H9 (cell line): ENCODE measurements at regions not wholly inside any gene's neighbourhood (a gene's known extent, or its start where the extent isn't known, plus 50 kb on each side); places are given as distances from the start of the nearest gene placed in this dataset.

Source experiments
- DNase-seq: peaks from one replicate; pipeline ENCODE4 v3.0.0-alpha.2; 2017
- H2AFZ ChIP-seq: one replicate; pipeline ENCODE4 v1.6.1; 2013; ENCODE audit warnings: mild to moderate bottlenecking, low read length, control low read depth, moderate library complexity
- H2AK5ac ChIP-seq: 2 replicates; pipeline ENCODE4 v1.6.1; 2013; ENCODE audit warnings: low read length, control low read depth, mixed read lengths; ENCODE audit not compliant: insufficient read length
- H2BK120ac ChIP-seq: one replicate; pipeline ENCODE4 v1.6.1; 2013; ENCODE audit warnings: low read depth, mild to moderate bottlenecking, low read length, control low read depth, inconsistent platforms; ENCODE audit not compliant: poor library complexity, severe bottlenecking
- H2BK12ac ChIP-seq: 2 replicates; pipeline ENCODE4 v1.6.1; 2013; ENCODE audit warnings: low read length, control low read depth, mixed read lengths, low read depth; ENCODE audit not compliant: insufficient read length
- H2BK15ac ChIP-seq: 2 replicates; pipeline ENCODE4 v1.6.1; 2013; ENCODE audit warnings: low read depth, low read length, control low read depth
- H2BK20ac ChIP-seq: one replicate; pipeline ENCODE4 v1.6.1; 2013; ENCODE audit warnings: low read depth, mild to moderate bottlenecking, low read length, control low read depth, inconsistent platforms; ENCODE audit not compliant: poor library complexity, severe bottlenecking
- H2BK5ac ChIP-seq: 2 replicates; pipeline ENCODE4 v1.6.1; 2013; ENCODE audit warnings: low read length, control low read depth, mixed read lengths; ENCODE audit not compliant: insufficient read length
- H3K14ac ChIP-seq: 2 replicates; pipeline ENCODE4 v1.6.1; 2013; ENCODE audit warnings: low read length, control low read depth; ENCODE audit not compliant: insufficient read depth
- H3K18ac ChIP-seq: 2 replicates; pipeline ENCODE4 v1.6.1; 2013; ENCODE audit warnings: low read depth, mild to moderate bottlenecking, mixed read lengths, low read length, control low read depth; ENCODE audit not compliant: insufficient read length
- H3K23ac ChIP-seq: 2 replicates; pipeline ENCODE4 v1.6.1; 2013; ENCODE audit warnings: low read length, control low read depth, mixed read lengths, low read depth; ENCODE audit not compliant: insufficient read length
- H3K23me2 ChIP-seq: 2 replicates; pipeline ENCODE4 v1.6.1; 2013; ENCODE audit warnings: low read depth, mild to moderate bottlenecking, mixed read lengths, low read length, control low read depth; ENCODE audit not compliant: insufficient read length, poor library complexity, severe bottlenecking
- H3K27ac ChIP-seq: 2 replicates; pipeline ENCODE4 v1.5.1; 2013; ENCODE audit warnings: low read length, control low read depth, mixed read lengths, low read depth; ENCODE audit not compliant: insufficient read length
- H3K27me3 ChIP-seq: 2 replicates; pipeline ENCODE4 v1.6.1; 2013; ENCODE audit warnings: low read length, control low read depth, inconsistent platforms; ENCODE audit not compliant: insufficient read depth
- H3K4ac ChIP-seq: 2 replicates; pipeline ENCODE4 v1.6.1; 2013; ENCODE audit warnings: low read depth, mild to moderate bottlenecking, control low read depth, inconsistent platforms, low read length, moderate library complexity
- H3K4me1 ChIP-seq: 2 replicates; pipeline ENCODE4 v1.6.1; 2013; ENCODE audit warnings: low read length, control low read depth, inconsistent platforms; ENCODE audit not compliant: insufficient read depth
- H3K4me2 ChIP-seq: 2 replicates; pipeline ENCODE4 v1.6.1; 2013; ENCODE audit warnings: low read length, control low read depth, mixed read lengths; ENCODE audit not compliant: insufficient read length, insufficient read depth
- H3K56ac ChIP-seq: 2 replicates; pipeline ENCODE4 v1.6.1; 2013; ENCODE audit warnings: low read depth, mild to moderate bottlenecking, mixed read lengths, low read length, control low read depth; ENCODE audit not compliant: insufficient read length
- H3K79me1 ChIP-seq: 2 replicates; pipeline ENCODE4 v1.6.1; 2013; ENCODE audit warnings: low read depth, mild to moderate bottlenecking, moderate library complexity, low read length, control low read depth, inconsistent platforms; ENCODE audit not compliant: insufficient read depth, poor library complexity, severe bottlenecking
- H3K79me2 ChIP-seq: 2 replicates; pipeline ENCODE4 v1.6.1; 2013; ENCODE audit warnings: low read length, control low read depth, inconsistent platforms; ENCODE audit not compliant: insufficient read depth
- H3K9ac ChIP-seq: 2 replicates; pipeline ENCODE4 v1.6.1; 2013; ENCODE audit warnings: low read length, control low read depth, mixed read lengths; ENCODE audit not compliant: insufficient read length; ENCODE audit errors: extremely low read depth
- H3K9me3 ChIP-seq: one replicate; pipeline ENCODE4 v1.6.1; 2013; ENCODE audit warnings: low read depth, low read length, inconsistent platforms; ENCODE audit not compliant: control insufficient read depth
- H3T11ph ChIP-seq: one replicate; pipeline ENCODE4 v1.6.1; 2013; ENCODE audit warnings: mild to moderate bottlenecking, low read length, control low read depth, inconsistent platforms
- H4K20me1 ChIP-seq: one replicate; pipeline ENCODE4 v1.6.1; 2013; ENCODE audit not compliant: control insufficient read depth, insufficient read length, insufficient read depth
- H4K5ac ChIP-seq: 2 replicates; pipeline ENCODE4 v1.6.1; 2013; ENCODE audit warnings: low read depth, mild to moderate bottlenecking, mixed read lengths, low read length, control low read depth; ENCODE audit not compliant: insufficient read length
- H4K8ac ChIP-seq: replicated peaks from 2 replicates; pipeline ENCODE4 v1.6.1; 2013; ENCODE audit warnings: low read length, control low read depth, mixed read lengths, low read depth; ENCODE audit not compliant: insufficient read length
- H4K91ac ChIP-seq: 2 replicates; pipeline ENCODE4 v1.6.1; 2013; ENCODE audit warnings: low read depth, mild to moderate bottlenecking, moderate library complexity, mixed read lengths, low read length, control low read depth; ENCODE audit not compliant: insufficient read length
- H3K27ac Mint-ChIP-seq, 3 experiments: 2 replicates in 2 of 3; 3 replicates in 1 of 3; pipeline ENCODE4 v1.8.0; 2020 to 2021; ENCODE audit warnings: mixed read lengths in 3 of 3, mild to moderate bottlenecking in 1 of 3, moderate library complexity in 1 of 3
- H3K27me3 Mint-ChIP-seq: 2 replicates; pipeline ENCODE4 v1.8.0; 2021; ENCODE audit warnings: low read depth, mild to moderate bottlenecking, moderate library complexity, mixed read lengths
- H3K36me3 Mint-ChIP-seq, 3 experiments: 2 replicates in 2 of 3; 3 replicates in 1 of 3; pipeline ENCODE4 v1.8.0; 2020 to 2021; ENCODE audit warnings: low read depth in 3 of 3, mixed read lengths in 3 of 3; ENCODE audit not compliant: insufficient read depth in 1 of 3
- H3K4me1 Mint-ChIP-seq, 2 experiments: 2 replicates each; pipeline ENCODE4 v1.8.0; 2020; ENCODE audit warnings: mixed read lengths in 2 of 2
- H3K4me3 Mint-ChIP-seq, 2 experiments: 2 replicates in 1 of 2; 3 replicates in 1 of 2; pipeline ENCODE4 v1.8.0; 2020 to 2021; ENCODE audit warnings: mild to moderate bottlenecking in 2 of 2, mixed read lengths in 2 of 2, moderate library complexity in 1 of 2
- H3K9me3 Mint-ChIP-seq, 2 experiments: 2 replicates in 1 of 2; 3 replicates in 1 of 2; pipeline ENCODE4 v1.8.0; 2020; ENCODE audit warnings: mild to moderate bottlenecking in 2 of 2, mixed read lengths in 2 of 2, moderate library complexity in 1 of 2
- WGBS: extraction: QIAGEN DNeasy Blood & Tissue Kit; methylation state at CpG from one replicate; pipeline ENCODE4 v1.1.7; 2013; ENCODE audit warnings: missing lambda C conversion rate, low lambda C conversion rate, mixed read lengths; ENCODE audit not compliant: insufficient read length; ENCODE audit errors: extremely low coverage; 5-methylcytosine and 5-hydroxymethylcytosine counted together
- TF ChIP-seq, protein P1 (sequence below): fragments of 200-600 bp; sonication (generic); conservative IDR thresholded peaks from 3 replicates; pipeline ENCODE4 v1.8.0; 2021; ENCODE audit warnings: antibody characterized with exemption, mild to moderate bottlenecking

DNA sequence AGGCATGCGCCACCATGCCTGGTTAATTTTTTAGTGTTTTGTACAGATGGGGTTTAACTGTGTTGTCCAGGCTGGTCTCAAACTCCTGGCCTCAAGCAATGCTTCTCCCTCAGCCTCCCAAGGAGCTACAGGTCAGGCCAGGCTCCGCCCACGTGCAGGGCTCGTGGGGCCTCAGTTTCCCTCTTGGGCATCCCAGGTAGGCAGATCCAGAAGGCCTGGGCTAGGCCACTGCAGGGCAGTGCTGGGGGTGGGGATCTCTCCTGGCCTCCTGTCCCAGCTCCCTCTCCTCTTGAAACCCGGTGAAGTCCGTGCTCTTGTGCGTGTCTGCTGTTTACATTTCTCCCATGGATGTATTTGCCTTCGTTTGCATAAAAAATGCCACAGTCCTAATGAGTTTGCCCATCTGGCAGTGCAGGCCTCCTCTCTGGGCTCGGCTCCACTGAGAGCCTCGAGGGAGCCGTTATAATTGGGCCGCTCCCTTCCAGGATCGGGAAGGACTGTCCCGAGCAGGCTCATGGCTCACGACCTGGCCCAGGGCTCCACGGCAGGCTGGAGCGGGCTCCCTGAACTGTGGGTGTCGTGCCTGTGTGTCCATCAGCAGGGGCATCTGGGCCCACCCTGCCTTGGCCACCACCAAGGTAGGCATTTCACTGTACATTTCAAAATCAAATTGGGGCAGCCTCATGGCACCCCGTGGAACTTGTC is 52.6 kb upstream of the RUFY1 start:
- H4K8ac ChIP-seq = no peak overlapping the region
- H3K56ac ChIP-seq = no peak overlapping the region
- no peak overlapping the region for H4K91ac ChIP-seq
- Mint-ChIP-seq H3K4me1 (peaks cover 9 to 10% of the 10 kb centered on the region in 2 experiments; a peak in 2 of 4 replicates), H3K27me3 (peaks cover 1% of the 10 kb centered on the region; the same call in 1 of the 2 replicates), H3K9me3 (peaks cover 0 to 1% of the 10 kb centered on the region in 2 experiments; a peak in 3 of 5 replicates), H3K27ac (no peak overlapping the region), H3K4me3 (no peak overlapping the region), H3K36me3 (no peaks in the 10 kb centered on the region)
- H3K4me1 ChIP-seq = no peaks in the 10 kb centered on the region
- H2BK15ac ChIP-seq = no peak overlapping the region
- no peak overlapping the region for H2AK5ac ChIP-seq
- no peaks in the 10 kb centered on the region for H3K27me3 ChIP-seq
- no peak for DNase-seq
- no peaks in the 10 kb centered on the region for H4K20me1 ChIP-seq
- no peak overlapping the region for H3K4me2 ChIP-seq
- no peaks in the 10 kb centered on the region for H3K23me2 ChIP-seq
- H3K23ac ChIP-seq = no peak overlapping the region
- no peak overlapping the region for H2BK5ac ChIP-seq
- no peak overlapping the region for H3T11ph ChIP-seq
- WGBS = no CpG with 5 or more reads among the region's 19 CpGs
- H2AFZ ChIP-seq = no peak overlapping the region
- no peak overlapping the region for H2BK12ac ChIP-seq
- no peak overlapping the region for H2BK20ac ChIP-seq
- no peak overlapping the region for H3K18ac ChIP-seq
- H4K5ac ChIP-seq = no peak overlapping the region
- no peak overlapping the region for H3K4ac ChIP-seq
- H3K9ac ChIP-seq = no peak overlapping the region
- H3K79me1 ChIP-seq = no peaks in the 10 kb centered on the region
- no peaks in the 10 kb centered on the region for H3K9me3 ChIP-seq
- no peak overlapping the region for H2BK120ac ChIP-seq
- H3K27ac ChIP-seq = no peak overlapping the region
- H3K79me2 ChIP-seq = no peaks in the 10 kb centered on the region
- TF ChIP-seq, protein P1, sequence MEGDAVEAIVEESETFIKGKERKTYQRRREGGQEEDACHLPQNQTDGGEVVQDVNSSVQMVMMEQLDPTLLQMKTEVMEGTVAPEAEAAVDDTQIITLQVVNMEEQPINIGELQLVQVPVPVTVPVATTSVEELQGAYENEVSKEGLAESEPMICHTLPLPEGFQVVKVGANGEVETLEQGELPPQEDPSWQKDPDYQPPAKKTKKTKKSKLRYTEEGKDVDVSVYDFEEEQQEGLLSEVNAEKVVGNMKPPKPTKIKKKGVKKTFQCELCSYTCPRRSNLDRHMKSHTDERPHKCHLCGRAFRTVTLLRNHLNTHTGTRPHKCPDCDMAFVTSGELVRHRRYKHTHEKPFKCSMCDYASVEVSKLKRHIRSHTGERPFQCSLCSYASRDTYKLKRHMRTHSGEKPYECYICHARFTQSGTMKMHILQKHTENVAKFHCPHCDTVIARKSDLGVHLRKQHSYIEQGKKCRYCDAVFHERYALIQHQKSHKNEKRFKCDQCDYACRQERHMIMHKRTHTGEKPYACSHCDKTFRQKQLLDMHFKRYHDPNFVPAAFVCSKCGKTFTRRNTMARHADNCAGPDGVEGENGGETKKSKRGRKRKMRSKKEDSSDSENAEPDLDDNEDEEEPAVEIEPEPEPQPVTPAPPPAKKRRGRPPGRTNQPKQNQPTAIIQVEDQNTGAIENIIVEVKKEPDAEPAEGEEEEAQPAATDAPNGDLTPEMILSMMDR = no peak
- H3K14ac ChIP-seq = no peak overlapping the region
